Neural crest cell (in vitro differentiated cells): ENCODE measurements at regions not wholly inside any gene's neighbourhood (a gene's known extent, or its start where the extent isn't known, plus 50 kb on each side); places are given as distances from the start of the nearest gene placed in this dataset.

Source experiments
- DNase-seq: peaks from one replicate; pipeline ENCODE4 v3.0.0; 2021; ENCODE audit warnings: low read depth, mixed read lengths, low spot score
- H3K27ac Mint-ChIP-seq: one replicate; pipeline ENCODE4 v1.8.0; 2021; ENCODE audit warnings: mild to moderate bottlenecking, mixed read lengths; ENCODE audit not compliant: unreplicated experiment
- H3K27me3 Mint-ChIP-seq: 2 replicates; pipeline ENCODE4 v1.8.0; 2021; ENCODE audit warnings: low read depth, mild to moderate bottlenecking, mixed read lengths
- H3K36me3 Mint-ChIP-seq: 2 replicates; pipeline ENCODE4 v1.8.0; 2021; ENCODE audit warnings: low read depth, mild to moderate bottlenecking, mixed read lengths
- H3K4me1 Mint-ChIP-seq: 2 replicates; pipeline ENCODE4 v1.8.0; 2021; ENCODE audit warnings: mixed read lengths
- H3K4me3 Mint-ChIP-seq: one replicate; pipeline ENCODE4 v1.8.0; 2021; ENCODE audit warnings: mild to moderate bottlenecking, mixed read lengths
- H3K9me3 Mint-ChIP-seq: 2 replicates; pipeline ENCODE4 v1.8.0; 2021; ENCODE audit warnings: mixed read lengths
- CTCF ChIP-seq: fragments of 200-600 bp; sonication (generic); conservative IDR thresholded peaks from 2 replicates; pipeline ENCODE4 v1.5.0; 2021; ENCODE audit warnings: antibody characterized with exemption, mild to moderate bottlenecking

- TF ChIP-seq CTCF = no peak
- H3K27me3 Mint-ChIP-seq = no peaks in the 10 kb centered on the region
- no peak for DNase-seq
- H3K4me3 Mint-ChIP-seq = no peak overlapping the region
- H3K4me1 Mint-ChIP-seq = no peaks in the 10 kb centered on the region
- no peak overlapping the region for H3K27ac Mint-ChIP-seq
- no peaks in the 10 kb centered on the region for H3K36me3 Mint-ChIP-seq
- peaks cover 4% of the 10 kb centered on the region for H3K9me3 Mint-ChIP-seq
Measured at GRCh38 chr3:109640146-109640652, 302.9 kb upstream of the DPPA4 start.

GRCh38 chr3:109642025-109642424, 304.7 kb upstream of the DPPA4 start:
- no peak for TF ChIP-seq CTCF
- Mint-ChIP-seq H3K27ac (no peak overlapping the region), H3K4me3 (no peak overlapping the region), H3K27me3 (no peaks in the 10 kb centered on the region), H3K9me3 (peaks cover 4% of the 10 kb centered on the region), H3K4me1 (no peaks in the 10 kb centered on the region), H3K36me3 (no peaks in the 10 kb centered on the region)
- DNase-seq = no peak

GRCh38 chr3:109643590-109643989, 306.2 kb upstream of the DPPA4 start:
- H3K27me3 Mint-ChIP-seq = no peaks in the 10 kb centered on the region
- DNase-seq = no peak
- H3K27ac Mint-ChIP-seq = no peak overlapping the region
- H3K36me3 Mint-ChIP-seq = no peaks in the 10 kb centered on the region
- H3K4me3 Mint-ChIP-seq = no peak overlapping the region
- TF ChIP-seq CTCF = no peak
- no peaks in the 10 kb centered on the region for H3K9me3 Mint-ChIP-seq
- H3K4me1 Mint-ChIP-seq = no peaks in the 10 kb centered on the region

GRCh38 chr3:109644332-109644731, 307.0 kb upstream of the DPPA4 start:
- no peak overlapping the region for H3K4me3 Mint-ChIP-seq
- H3K27ac Mint-ChIP-seq = no peak overlapping the region
- TF ChIP-seq CTCF = no peak
- no peak for DNase-seq
- H3K4me1 Mint-ChIP-seq = no peaks in the 10 kb centered on the region
- H3K27me3 Mint-ChIP-seq = no peaks in the 10 kb centered on the region
- no peaks in the 10 kb centered on the region for H3K36me3 Mint-ChIP-seq
- peaks cover 4% of the 10 kb centered on the region for H3K9me3 Mint-ChIP-seq

GRCh38 chr3:109644746-109645145, 307.4 kb upstream of the DPPA4 start:
- DNase-seq = no peak

More at GRCh38 chr3:109644746-109645145, 307.4 kb upstream of the DPPA4 start:
- Mint-ChIP-seq H3K4me3 (no peak overlapping the region), H3K4me1 (no peaks in the 10 kb centered on the region), H3K27ac (no peak overlapping the region), H3K36me3 (no peaks in the 10 kb centered on the region), H3K27me3 (no peaks in the 10 kb centered on the region), H3K9me3 (peaks cover 4% of the 10 kb centered on the region)
- no peak for TF ChIP-seq CTCF
